ENCODE measurements at regions not wholly inside any gene's neighbourhood (a gene's known extent, or its start where the extent isn't known, plus 50 kb on each side); places are given as distances from the start of the nearest gene placed in this dataset.

DNA sequence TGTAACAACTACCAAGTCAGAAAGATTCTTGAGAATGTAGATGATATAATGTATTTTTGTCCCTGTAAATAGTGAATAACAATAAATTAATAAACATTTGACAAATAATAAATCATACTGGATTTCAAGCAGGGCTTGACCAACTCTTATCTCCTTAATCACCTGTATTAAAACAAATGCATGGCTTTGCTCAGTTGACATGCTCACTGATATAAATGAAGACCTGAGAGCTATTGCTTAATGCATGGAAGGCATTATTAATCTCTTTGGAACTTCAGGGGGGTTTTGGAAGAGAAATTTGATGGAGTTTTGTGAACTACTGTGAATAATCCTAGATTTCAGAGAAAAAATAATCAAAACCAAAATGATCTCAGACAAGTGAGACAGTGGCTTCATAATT is 1420.4 kb upstream of the TENM4 start:
- Histone ChIP-seq H3K27me3 (ENCODE audit: insufficient read depth, insufficient read length) (no peaks in the 10 kb centered on the region), H3K4me1 (ENCODE audit: insufficient read depth, insufficient read length) (no peaks in the 10 kb centered on the region), H3K4me3 (ENCODE audit: insufficient read length, low read depth) (no peak overlapping the region), H3K9ac (ENCODE audit: insufficient read length, low read depth) (no peak overlapping the region), H3K9me3 (ENCODE audit: insufficient read depth, low read length) (no peaks in the 10 kb centered on the region), H3K36me3 (ENCODE audit: insufficient read depth, insufficient read length, low read length) (no peaks in the 10 kb centered on the region)
- TF ChIP-seq YY1 (IDR thresholded peaks at IDR 0.05; ENCODE audit: insufficient read depth, insufficient read length) (no peak), SUZ12 (IDR thresholded peaks at IDR 0.05; ENCODE audit: extremely low read depth, insufficient read depth, insufficient read length) (no peak), ZNF274 (IDR thresholded peaks at IDR 0.05; ENCODE audit: low read depth, low read length) (no peak)
- no peak for DNase-seq (ENCODE audit: low read depth, low spot score)

DNA sequence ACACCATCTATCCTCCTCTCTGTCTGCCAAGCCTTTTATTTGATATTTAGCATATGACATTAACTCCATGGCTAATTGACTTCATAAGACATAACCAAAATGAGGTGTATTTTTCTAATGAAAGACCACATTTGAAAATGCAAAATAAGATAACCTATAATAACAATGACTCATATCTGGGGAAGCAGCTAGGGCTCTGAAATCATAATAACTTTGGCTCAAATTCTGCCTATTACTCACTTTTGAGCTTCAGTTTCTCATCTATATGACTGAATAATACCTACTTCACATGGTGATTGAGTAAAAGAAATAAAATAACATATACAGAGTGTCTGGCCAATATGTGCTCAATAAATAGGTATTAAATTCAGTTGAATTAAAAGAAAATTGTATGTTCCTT is 1419.8 kb upstream of the TENM4 start:
- Histone ChIP-seq H3K9me3 (ENCODE audit: insufficient read depth, low read length) (no peaks in the 10 kb centered on the region), H3K4me1 (ENCODE audit: insufficient read depth, insufficient read length) (no peaks in the 10 kb centered on the region), H3K4me3 (ENCODE audit: insufficient read length, low read depth) (no peak overlapping the region), H3K9ac (ENCODE audit: insufficient read length, low read depth) (no peak overlapping the region), H3K27me3 (ENCODE audit: insufficient read depth, insufficient read length) (no peaks in the 10 kb centered on the region), H3K36me3 (ENCODE audit: insufficient read depth, insufficient read length, low read length) (no peaks in the 10 kb centered on the region)
- TF ChIP-seq ZNF274 (IDR thresholded peaks at IDR 0.05; ENCODE audit: low read depth, low read length) (no peak), SUZ12 (IDR thresholded peaks at IDR 0.05; ENCODE audit: extremely low read depth, insufficient read depth, insufficient read length) (no peak)
- DNase-seq (ENCODE audit: low read depth, low spot score): no peak

DNA sequence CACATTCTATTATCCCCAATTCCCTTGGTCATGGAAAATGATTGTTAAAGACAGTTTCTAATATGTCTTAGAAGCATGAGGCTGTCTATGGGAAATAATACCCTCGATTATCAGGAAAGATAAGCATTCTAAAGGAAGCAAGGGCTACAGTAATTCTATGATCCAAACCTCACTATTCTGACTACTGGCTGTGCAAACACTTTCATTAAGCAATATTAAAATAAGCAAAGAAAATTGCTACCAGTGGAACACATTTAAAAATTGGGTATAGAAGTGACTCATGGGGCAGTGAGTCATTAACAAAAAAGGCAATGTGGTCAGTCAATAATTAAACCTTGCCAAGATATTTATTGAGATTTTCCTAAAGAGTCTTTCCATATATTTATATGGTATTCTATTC is 1415.2 kb upstream of the TENM4 start:
- DNase-seq (ENCODE audit: low read depth, low spot score): no peak
- Histone ChIP-seq H3K4me1 (ENCODE audit: insufficient read depth, insufficient read length) (no peaks in the 10 kb centered on the region), H3K9me3 (ENCODE audit: insufficient read depth, low read length) (no peaks in the 10 kb centered on the region), H3K9ac (ENCODE audit: insufficient read length, low read depth) (no peak overlapping the region), H3K36me3 (ENCODE audit: insufficient read depth, insufficient read length, low read length) (no peaks in the 10 kb centered on the region), H3K4me3 (ENCODE audit: insufficient read length, low read depth) (no peak overlapping the region), H3K27me3 (ENCODE audit: insufficient read depth, insufficient read length) (no peaks in the 10 kb centered on the region)
- TF ChIP-seq ZNF274 (IDR thresholded peaks at IDR 0.05; ENCODE audit: low read depth, low read length): no peak
- TF ChIP-seq YY1 (IDR thresholded peaks at IDR 0.05; ENCODE audit: insufficient read depth, insufficient read length): no peak
- TF ChIP-seq SUZ12 (IDR thresholded peaks at IDR 0.05; ENCODE audit: extremely low read depth, insufficient read depth, insufficient read length): no peak

DNA sequence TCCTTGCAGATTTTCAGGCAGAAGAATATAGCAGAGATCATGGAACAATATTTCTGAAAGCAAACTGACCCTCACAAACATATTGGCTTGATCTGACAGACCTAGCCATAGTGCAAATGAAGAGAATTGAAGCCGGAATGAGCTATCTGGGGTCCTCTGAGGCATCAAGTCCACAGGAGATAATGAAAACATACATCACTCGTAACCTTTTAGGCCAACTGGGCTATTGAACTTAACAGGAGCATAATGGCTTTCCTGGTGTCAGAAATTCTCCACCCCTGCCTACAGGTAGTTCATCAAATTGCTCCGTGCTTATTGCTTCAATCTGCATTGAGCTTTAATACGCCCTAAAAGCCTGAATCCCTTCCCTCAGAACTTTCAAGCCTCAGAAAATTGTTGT is 1414.6 kb upstream of the TENM4 start:
- no peaks in the 10 kb centered on the region for H3K4me1 ChIP-seq (ENCODE audit: insufficient read depth, insufficient read length)
- DNase-seq (ENCODE audit: low read depth, low spot score): no peak
- no peaks in the 10 kb centered on the region for H3K36me3 ChIP-seq (ENCODE audit: insufficient read depth, insufficient read length, low read length)
- H3K9me3 ChIP-seq (ENCODE audit: insufficient read depth, low read length): no peaks in the 10 kb centered on the region
- TF ChIP-seq YY1 (IDR thresholded peaks at IDR 0.05; ENCODE audit: insufficient read depth, insufficient read length) (no peak), ZNF274 (IDR thresholded peaks at IDR 0.05; ENCODE audit: low read depth, low read length) (no peak), SUZ12 (IDR thresholded peaks at IDR 0.05; ENCODE audit: extremely low read depth, insufficient read depth, insufficient read length) (no peak)
- no peaks in the 10 kb centered on the region for H3K27me3 ChIP-seq (ENCODE audit: insufficient read depth, insufficient read length)
- no peak overlapping the region for H3K9ac ChIP-seq (ENCODE audit: insufficient read length, low read depth)
- no peak overlapping the region for H3K4me3 ChIP-seq (ENCODE audit: insufficient read length, low read depth)

DNA sequence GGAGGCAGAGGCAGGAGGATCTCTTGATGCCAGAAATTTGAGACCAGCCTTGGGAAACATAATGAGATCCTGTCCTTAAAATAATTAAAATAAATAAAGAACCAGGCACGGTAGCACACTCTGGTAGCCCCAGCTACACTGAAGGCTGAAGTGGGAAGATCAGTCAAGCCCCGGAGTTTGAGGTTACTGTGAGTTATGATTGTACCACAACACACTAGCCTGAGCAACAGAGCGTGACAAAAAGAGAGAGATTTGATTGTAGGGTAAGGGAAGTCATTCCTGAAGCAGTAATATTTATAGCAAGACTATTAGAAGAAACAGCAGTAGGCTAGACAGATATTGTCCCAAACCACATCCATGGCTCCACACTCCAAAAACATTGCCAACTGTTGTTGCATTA is 1408.4 kb upstream of the TENM4 start:
- Histone ChIP-seq H3K27me3 (ENCODE audit: insufficient read depth, insufficient read length) (no peaks in the 10 kb centered on the region), H3K9me3 (ENCODE audit: insufficient read depth, low read length) (no peaks in the 10 kb centered on the region), H3K4me1 (ENCODE audit: insufficient read depth, insufficient read length) (no peaks in the 10 kb centered on the region), H3K36me3 (ENCODE audit: insufficient read depth, insufficient read length, low read length) (no peaks in the 10 kb centered on the region), H3K9ac (ENCODE audit: insufficient read length, low read depth) (no peak overlapping the region), H3K4me3 (ENCODE audit: insufficient read length, low read depth) (no peak overlapping the region)
- no peak for TF ChIP-seq YY1 (IDR thresholded peaks at IDR 0.05; ENCODE audit: insufficient read depth, insufficient read length)
- no peak for TF ChIP-seq SUZ12 (IDR thresholded peaks at IDR 0.05; ENCODE audit: extremely low read depth, insufficient read depth, insufficient read length)
- no peak for TF ChIP-seq ZNF274 (IDR thresholded peaks at IDR 0.05; ENCODE audit: low read depth, low read length)
- DNase-seq (ENCODE audit: low read depth, low spot score): no peak

DNA sequence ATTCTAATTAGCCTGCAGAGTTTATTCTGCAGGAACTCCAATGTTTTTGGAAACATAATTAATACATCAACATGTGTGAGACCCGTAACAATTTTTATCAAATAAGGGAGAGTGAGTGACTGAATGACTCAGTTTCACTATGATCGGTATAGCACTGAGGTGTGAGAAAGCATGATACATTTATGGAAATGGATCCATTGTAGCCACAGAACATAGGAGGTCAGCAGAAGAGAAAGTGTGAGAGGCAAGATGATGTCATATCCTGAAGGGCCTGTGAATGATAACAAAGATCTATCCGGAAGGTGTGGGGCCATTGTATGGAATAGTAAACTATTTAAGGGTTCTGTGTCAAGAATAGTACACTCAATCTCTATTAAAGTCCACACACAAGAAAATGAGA is 1406.1 kb upstream of the TENM4 start:
- Histone ChIP-seq H3K9ac (ENCODE audit: insufficient read length, low read depth) (no peak overlapping the region), H3K4me1 (ENCODE audit: insufficient read depth, insufficient read length) (no peaks in the 10 kb centered on the region), H3K36me3 (ENCODE audit: insufficient read depth, insufficient read length, low read length) (no peaks in the 10 kb centered on the region), H3K9me3 (ENCODE audit: insufficient read depth, low read length) (no peaks in the 10 kb centered on the region), H3K27me3 (ENCODE audit: insufficient read depth, insufficient read length) (no peaks in the 10 kb centered on the region), H3K4me3 (ENCODE audit: insufficient read length, low read depth) (no peak overlapping the region)
- TF ChIP-seq YY1 (IDR thresholded peaks at IDR 0.05; ENCODE audit: insufficient read depth, insufficient read length) (no peak), SUZ12 (IDR thresholded peaks at IDR 0.05; ENCODE audit: extremely low read depth, insufficient read depth, insufficient read length) (no peak), ZNF274 (IDR thresholded peaks at IDR 0.05; ENCODE audit: low read depth, low read length) (no peak)
- DNase-seq (ENCODE audit: low read depth, low spot score): no peak

DNA sequence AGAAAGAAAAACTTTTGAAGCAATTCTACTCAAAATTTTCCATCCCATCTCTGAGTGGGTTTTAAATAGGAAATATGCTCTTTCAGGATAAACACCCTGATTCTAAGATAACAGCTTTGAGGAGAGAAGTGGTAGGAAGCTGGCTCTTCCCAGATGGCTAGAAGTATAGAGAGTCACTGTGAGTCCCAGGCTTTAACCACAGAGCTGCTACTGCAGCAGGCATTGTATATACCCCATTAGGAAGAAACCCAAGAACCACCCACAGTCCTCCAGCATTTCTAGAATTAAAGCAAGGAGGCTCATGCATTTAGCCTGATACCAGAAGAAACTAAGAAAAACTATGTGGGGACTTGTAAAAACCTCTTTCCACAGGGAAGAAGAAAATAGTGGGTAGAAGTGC is 1405.6 kb upstream of the TENM4 start:
- TF ChIP-seq ZNF274 (IDR thresholded peaks at IDR 0.05; ENCODE audit: low read depth, low read length): no peak
- no peak for TF ChIP-seq YY1 (IDR thresholded peaks at IDR 0.05; ENCODE audit: insufficient read depth, insufficient read length)

More for the DNA sequence above, 1405.6 kb upstream of the TENM4 start:
- Histone ChIP-seq H3K27me3 (ENCODE audit: insufficient read depth, insufficient read length) (no peaks in the 10 kb centered on the region), H3K4me3 (ENCODE audit: insufficient read length, low read depth) (no peak overlapping the region), H3K4me1 (ENCODE audit: insufficient read depth, insufficient read length) (no peaks in the 10 kb centered on the region), H3K36me3 (ENCODE audit: insufficient read depth, insufficient read length, low read length) (no peaks in the 10 kb centered on the region), H3K9ac (ENCODE audit: insufficient read length, low read depth) (no peak overlapping the region), H3K9me3 (ENCODE audit: insufficient read depth, low read length) (no peaks in the 10 kb centered on the region)
- no peak for DNase-seq (ENCODE audit: low read depth, low spot score)
